ENCODE measurements at regions not wholly inside any gene's neighbourhood (a gene's known extent, or its start where the extent isn't known, plus 50 kb on each side); places are given as distances from the start of the nearest gene placed in this dataset.
"Not testable (repeated sequence)": the region's sequence is repeated elsewhere in the genome, so short reads cannot be mapped to it uniquely, and the experiment has no call there.

- H3K4me3 ChIP-seq: peak overlapping the region in 3 of 4 donors; percentile 25 to 47 (median 42)
- H3K27me3 ChIP-seq: peaks cover 0 to 7% (median 3%) of the 10 kb centered on the region in 4 donors
- ATAC-seq (ENCODE audit: low FRiP score in 2 of 2): no peak
- 17 to 20% methylated on average over 11 to 13 of the region's 13 CpGs for WGBS, 2 donors
- H3K27ac ChIP-seq: no peak overlapping the region
- H3K9me3 ChIP-seq: no peaks in the 10 kb centered on the region
- H3K36me3 ChIP-seq: no peaks in the 10 kb centered on the region
- TF ChIP-seq EP300 (IDR thresholded peaks at IDR 0.05): no peak
- no peak for TF ChIP-seq POLR2A (IDR thresholded peaks at IDR 0.05)
- no peak for TF ChIP-seq POLR2AphosphoS5 (IDR thresholded peaks at IDR 0.05)
- no peak for TF ChIP-seq CTCF (IDR thresholded peaks at IDR 0.05)
- DNase-seq: no peak
- peaks cover 0 to 8% (median 5%) of the 10 kb centered on the region in 4 donors for H3K4me1 ChIP-seq
Observed at GRCh38 chr2:132009177-132009873, 152.4 kb downstream of the ANKRD30BL start.

GRCh38 chr2:131990751-131991150, 171.0 kb downstream of the ANKRD30BL start:
- DNase-seq; H3K4me3 ChIP-seq; H3K27ac ChIP-seq; H3K27me3 ChIP-seq; H3K36me3 ChIP-seq; H3K9me3 ChIP-seq; ATAC-seq (ENCODE audit: low FRiP score in 2 of 2); H3K4me1 ChIP-seq: not testable (repeated sequence)
- 13 to 50% methylated on average over 1 of the region's 1 CpG for WGBS, 2 donors

GRCh38 chr2:131966671-131967070, 195.1 kb downstream of the ANKRD30BL start:
- 65 to 83% methylated on average over 10 of the region's 10 CpGs for WGBS, 2 donors
- not testable (repeated sequence) for DNase-seq; ATAC-seq (ENCODE audit: low FRiP score in 2 of 2); H3K27ac ChIP-seq; H3K4me3 ChIP-seq; H3K4me1 ChIP-seq; H3K27me3 ChIP-seq; H3K9me3 ChIP-seq; H3K36me3 ChIP-seq

DNA sequence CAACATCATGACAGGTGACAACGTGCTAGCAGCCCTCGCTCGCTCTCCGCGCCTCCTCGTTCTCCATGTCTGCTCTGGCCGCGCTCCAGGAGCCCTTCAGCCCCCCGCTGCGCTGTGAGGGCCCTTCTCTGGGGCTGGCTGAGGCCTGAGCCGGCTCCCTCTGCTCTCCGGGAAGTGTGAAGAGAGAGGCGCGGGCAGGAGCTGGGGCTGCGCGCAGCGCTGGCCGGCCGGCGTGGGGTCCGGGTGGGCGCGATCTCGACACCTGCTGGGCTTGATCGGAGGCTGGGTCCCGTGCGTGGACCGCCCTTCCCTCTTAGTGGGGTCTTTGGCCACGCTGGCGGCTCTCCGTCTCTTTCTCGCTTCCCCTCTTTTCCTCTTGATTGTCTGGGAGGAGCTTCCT, 195.5 kb downstream of the ANKRD30BL start:
- 92 to 97% methylated on average over 32 of the region's 32 CpGs for WGBS, 2 donors
- TF ChIP-seq POLR2A (IDR thresholded peaks at IDR 0.05) (no peak), EP300 (IDR thresholded peaks at IDR 0.05) (no peak), CTCF (IDR thresholded peaks at IDR 0.05) (no peak), POLR2AphosphoS5 (IDR thresholded peaks at IDR 0.05) (no peak)
- no peak overlapping the region for H3K27ac ChIP-seq
- ATAC-seq (ENCODE audit: low FRiP score in 2 of 2): no peak
- H3K36me3 ChIP-seq: no peaks in the 10 kb centered on the region
- no peaks in the 10 kb centered on the region for H3K4me1 ChIP-seq
- peaks cover 0 to 6% (median 0%) of the 10 kb centered on the region in 4 donors for H3K9me3 ChIP-seq
- H3K27me3 ChIP-seq: no peaks in the 10 kb centered on the region
- DNase-seq: peak in 1 of 2 donors; percentile 74
- no peak overlapping the region for H3K4me3 ChIP-seq

DNA sequence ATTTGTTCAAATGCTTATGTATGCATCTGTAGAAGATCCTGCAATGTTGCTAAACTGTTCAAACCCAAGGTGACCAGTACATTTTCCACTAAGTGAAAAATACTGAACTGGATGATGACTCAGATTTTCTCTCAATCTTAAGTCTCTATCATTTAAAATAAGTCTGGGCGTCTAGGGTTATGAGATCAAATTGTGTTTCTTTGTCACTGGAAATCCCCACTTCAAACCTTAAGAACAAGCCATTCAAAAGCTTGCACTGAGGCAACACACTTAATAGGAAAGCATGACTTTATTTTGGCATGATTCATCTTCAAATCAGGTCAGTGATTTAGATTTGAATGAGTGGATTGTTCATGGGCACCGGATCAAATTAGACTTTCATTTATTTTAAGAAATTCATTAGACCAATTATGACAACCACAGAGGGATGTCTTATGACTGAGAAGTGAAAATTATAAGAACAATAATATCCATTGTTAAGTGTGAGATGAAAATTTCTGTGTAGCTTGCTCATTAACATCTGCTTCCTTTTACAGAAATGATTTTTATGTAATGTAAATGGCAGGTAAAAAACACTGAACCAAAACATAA, 203.6 kb downstream of the ANKRD30BL start:
- 74 to 79% methylated on average over 2 of the region's 2 CpGs for WGBS, 2 donors
- DNase-seq; H3K4me3 ChIP-seq; H3K9me3 ChIP-seq; H3K27me3 ChIP-seq; H3K27ac ChIP-seq; H3K36me3 ChIP-seq; H3K4me1 ChIP-seq; ATAC-seq (ENCODE audit: low FRiP score in 2 of 2): not testable (repeated sequence)

- DNase-seq; H3K4me1 ChIP-seq; H3K27ac ChIP-seq; H3K36me3 ChIP-seq; H3K4me3 ChIP-seq; H3K9me3 ChIP-seq; H3K27me3 ChIP-seq; ATAC-seq (ENCODE audit: low FRiP score in 2 of 2): not testable (repeated sequence)
Observed at GRCh38 chr2:131948641-131949040, 213.1 kb downstream of the ANKRD30BL start.

- not testable (repeated sequence) for H3K4me1 ChIP-seq; H3K27ac ChIP-seq; H3K9me3 ChIP-seq; DNase-seq; H3K36me3 ChIP-seq; ATAC-seq (ENCODE audit: low FRiP score in 2 of 2); H3K4me3 ChIP-seq; H3K27me3 ChIP-seq
- whole genome bisulfite sequencing, 2 donors: 39 to 63% methylated on average over 1 of the region's 1 CpG
Observed at GRCh38 chr2:131923287-131923686, 238.5 kb downstream of the ANKRD30BL start.

DNA sequence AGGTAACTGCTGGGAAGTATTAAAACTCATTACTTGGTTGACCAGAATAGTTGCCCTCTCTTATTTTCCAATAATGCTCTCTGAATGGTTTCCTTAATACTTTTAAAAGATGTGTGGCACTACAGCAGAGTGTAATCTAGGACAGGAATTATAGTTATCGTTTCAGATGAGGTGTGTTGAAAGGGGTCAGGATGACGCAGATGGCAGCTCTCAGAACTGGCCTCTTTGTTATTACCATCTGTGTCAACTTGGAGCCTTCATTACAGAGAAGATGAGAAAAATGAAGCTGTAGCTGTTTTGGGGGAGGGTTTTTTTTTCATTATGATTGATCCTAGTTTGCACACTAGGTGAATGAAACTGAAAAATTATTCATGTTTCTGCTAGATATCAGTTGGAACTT, 238.9 kb downstream of the ANKRD30BL start:
- 41 to 48% methylated on average over 2 of the region's 2 CpGs for WGBS, 2 donors
- not testable (repeated sequence) for ATAC-seq (ENCODE audit: low FRiP score in 2 of 2); H3K9me3 ChIP-seq

More for the DNA sequence above, 238.9 kb downstream of the ANKRD30BL start:
- not testable (repeated sequence) for H3K4me3 ChIP-seq, H3K4me1 ChIP-seq, DNase-seq, H3K36me3 ChIP-seq, H3K27me3 ChIP-seq, H3K27ac ChIP-seq
